MG63 (cell line): ENCODE measurements at regions not wholly inside any gene's neighbourhood (a gene's known extent, or its start where the extent isn't known, plus 50 kb on each side); places are given as distances from the start of the nearest gene placed in this dataset.

Experiments used
- DNase-seq: peaks from one replicate; pipeline ENCODE4 v3.0.0-alpha.2; 2020
- H3K27me3 ChIP-seq: fragments of 250-450 bp; sonication (Bioruptor Pico); 2 replicates; pipeline ENCODE4 v1.5.1; 2020; ENCODE audit warnings: mild to moderate bottlenecking, moderate library complexity
- H3K36me3 ChIP-seq: fragments of 250-450 bp; sonication (Bioruptor Pico); 2 replicates; pipeline ENCODE4 v1.5.1; 2020; ENCODE audit warnings: mild to moderate bottlenecking, moderate library complexity
- H3K4me3 ChIP-seq: fragments of 250-450 bp; sonication (Bioruptor Pico); 2 replicates; pipeline ENCODE4 v1.5.1; 2020; ENCODE audit warnings: mild to moderate bottlenecking, moderate library complexity
- H3K9me3 ChIP-seq: fragments of 250-450 bp; sonication (Bioruptor Pico); 2 replicates; pipeline ENCODE4 v1.5.1; 2020; ENCODE audit warnings: mild to moderate bottlenecking, moderate library complexity

GRCh38 chr14:22699801-22700564 lies 55.8 kb upstream of the OR6J1 start:
- no peak overlapping the region for H3K4me3 ChIP-seq
- no peaks in the 10 kb centered on the region for H3K27me3 ChIP-seq
- no peak for DNase-seq
- H3K36me3 ChIP-seq: no peaks in the 10 kb centered on the region
- no peaks in the 10 kb centered on the region for H3K9me3 ChIP-seq

GRCh38 chr14:22713631-22713950 lies 52.9 kb upstream of the OXA1L start:
- H3K27me3 ChIP-seq: no peaks in the 10 kb centered on the region
- H3K36me3 ChIP-seq: no peaks in the 10 kb centered on the region
- DNase-seq: no peak
- peak overlapping the region; percentile 37 for H3K4me3 ChIP-seq
- no peaks in the 10 kb centered on the region for H3K9me3 ChIP-seq

- no peaks in the 10 kb centered on the region for H3K9me3 ChIP-seq
- no peak for DNase-seq
- no peak overlapping the region for H3K4me3 ChIP-seq
- no peaks in the 10 kb centered on the region for H3K36me3 ChIP-seq
- H3K27me3 ChIP-seq: no peaks in the 10 kb centered on the region
These were observed 51.2 kb upstream of the OXA1L start for GRCh38 chr14:22715186-22715812.

- no peak overlapping the region for H3K4me3 ChIP-seq
- no peaks in the 10 kb centered on the region for H3K36me3 ChIP-seq
- no peaks in the 10 kb centered on the region for H3K27me3 ChIP-seq
- no peaks in the 10 kb centered on the region for H3K9me3 ChIP-seq
- no peak for DNase-seq
These were observed 50.6 kb upstream of the OXA1L start for GRCh38 chr14:22715890-22716289.
